ENCODE measurements at regions not wholly inside any gene's neighbourhood (a gene's known extent, or its start where the extent isn't known, plus 50 kb on each side); places are given as distances from the start of the nearest gene placed in this dataset.

DNA sequence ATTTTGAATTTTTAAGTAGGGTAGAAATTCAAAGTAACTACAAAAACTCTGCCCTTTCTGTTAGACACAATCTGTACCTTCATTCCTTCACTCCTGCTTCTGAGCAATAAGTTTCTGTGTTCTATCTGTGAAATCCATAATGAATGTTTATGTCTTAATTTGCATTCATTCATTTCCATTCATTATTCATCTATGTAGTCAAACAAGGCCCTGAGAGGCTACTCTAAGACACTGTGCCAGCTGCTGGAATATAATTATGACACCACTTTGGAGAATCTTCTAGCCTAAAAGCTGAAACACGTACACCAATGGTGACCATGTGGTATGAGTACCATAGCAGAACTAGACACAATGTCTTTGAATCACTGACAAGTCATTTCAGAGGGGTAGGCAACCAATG lies 199.9 kb upstream of the FAR2 start:
- no peak for DNase-seq

GRCh38 chr12:28950049-28950448 lies 199.0 kb upstream of the FAR2 start:
- DNase-seq: no peak

GRCh38 chr12:28951935-28952334 lies 197.1 kb upstream of the FAR2 start:
- DNase-seq: no peak

GRCh38 chr12:28954333-28954732 lies 194.7 kb upstream of the FAR2 start:
- no peak for DNase-seq

DNA sequence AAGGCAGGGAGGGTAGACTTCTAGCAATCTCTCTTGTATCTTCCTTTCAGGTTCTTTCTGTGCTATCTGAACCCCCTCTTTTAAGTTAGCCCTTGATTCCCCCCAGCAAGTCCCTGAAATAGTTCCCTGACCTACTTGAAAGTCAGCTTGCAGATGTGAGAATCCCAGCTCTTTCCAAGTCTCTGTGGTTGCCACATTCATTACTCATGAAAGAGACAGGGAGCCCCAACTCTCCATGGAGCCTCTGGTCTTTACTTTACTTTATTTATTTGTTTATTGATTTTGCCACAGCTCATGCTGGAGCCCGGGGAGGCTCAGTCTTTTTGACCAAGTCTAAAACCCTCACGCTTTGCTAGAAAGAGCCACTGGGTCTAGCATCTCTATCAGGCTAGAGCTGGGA lies 193.6 kb upstream of the FAR2 start:
- DNase-seq: no peak

GRCh38 chr12:28955931-28956330 lies 193.1 kb upstream of the FAR2 start:
- no peak for DNase-seq

DNA sequence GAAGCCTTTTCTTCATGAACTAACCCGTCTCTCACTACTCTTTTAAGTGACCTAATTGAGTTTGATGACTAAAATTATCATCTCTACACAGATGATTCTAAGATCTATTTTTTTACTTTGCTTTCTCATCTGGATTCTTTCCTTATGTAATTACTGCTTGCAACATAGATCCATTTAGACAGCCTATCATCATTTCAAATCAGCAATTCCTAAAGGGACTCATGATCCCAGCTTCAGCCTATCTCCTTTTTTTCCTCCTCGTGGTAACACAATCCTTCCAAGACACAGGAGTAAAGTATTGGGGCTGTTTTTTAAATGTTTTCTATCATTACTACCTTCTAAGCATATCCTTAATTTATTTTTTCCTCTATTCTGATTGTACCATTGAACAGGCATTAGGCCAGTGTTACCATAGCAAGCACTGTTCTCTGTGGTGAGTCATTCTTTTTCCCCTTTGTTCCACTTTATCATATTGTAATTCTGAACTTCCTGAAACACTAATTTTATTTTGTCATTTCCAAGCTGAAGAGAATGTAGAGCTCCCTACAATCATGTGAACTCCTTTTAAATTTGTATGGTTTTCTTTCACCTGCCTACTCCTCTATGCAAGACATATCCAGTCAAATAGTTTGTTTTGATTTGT lies 190.4 kb upstream of the FAR2 start:
- no peak for DNase-seq

DNA sequence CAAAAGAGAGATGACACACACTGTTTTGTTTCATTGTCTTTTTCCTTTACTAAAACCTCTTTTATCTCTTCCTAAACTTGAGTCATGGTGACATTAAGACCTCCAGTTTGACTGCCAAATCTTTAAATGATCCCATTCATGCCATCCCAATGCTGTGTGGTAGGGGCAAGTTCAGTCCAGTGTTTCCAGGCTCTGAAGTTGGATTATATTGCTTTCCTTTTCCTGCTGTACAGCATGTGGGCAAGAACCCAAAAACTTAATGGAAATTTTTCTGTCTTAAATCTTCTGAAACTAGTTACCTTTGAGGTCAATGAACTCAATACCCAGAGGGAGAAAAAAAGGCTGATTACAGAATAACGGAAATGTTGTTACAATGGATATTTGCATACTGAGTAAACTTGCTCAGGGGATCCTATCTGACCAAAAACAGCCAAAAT lies 187.1 kb upstream of the FAR2 start:
- no peak for DNase-seq

GRCh38 chr12:28963554-28963953 lies 185.5 kb upstream of the FAR2 start:
- DNase-seq: no peak

GRCh38 chr12:28966046-28966780 lies 182.9 kb upstream of the FAR2 start:
- DNase-seq: no peak

GRCh38 chr12:28967426-28967825 lies 181.7 kb upstream of the FAR2 start:
- no peak for DNase-seq

- DNase-seq: no peak
Measured at GRCh38 chr12:28973491-28973890, 175.6 kb upstream of the FAR2 start.

DNA sequence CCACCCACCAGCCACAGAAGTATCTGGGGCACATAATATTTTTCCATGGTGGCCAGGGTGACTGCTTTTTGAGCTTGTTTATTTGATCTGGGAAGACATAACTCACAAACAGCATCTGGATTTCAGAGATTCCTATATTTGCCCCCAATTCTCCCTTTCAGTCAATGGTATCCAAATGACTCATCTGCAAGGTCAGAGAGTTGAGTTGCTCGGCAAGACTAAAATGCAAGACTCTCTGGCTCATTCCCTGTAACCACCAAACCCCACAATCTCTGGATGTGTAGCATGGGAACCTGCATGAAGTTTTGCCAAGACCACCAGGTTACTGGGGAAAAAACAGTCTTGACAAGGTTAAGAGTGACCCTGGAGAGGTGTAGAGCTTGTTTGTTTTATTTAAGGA lies 174.9 kb upstream of the FAR2 start:
- DNase-seq: no peak

DNA sequence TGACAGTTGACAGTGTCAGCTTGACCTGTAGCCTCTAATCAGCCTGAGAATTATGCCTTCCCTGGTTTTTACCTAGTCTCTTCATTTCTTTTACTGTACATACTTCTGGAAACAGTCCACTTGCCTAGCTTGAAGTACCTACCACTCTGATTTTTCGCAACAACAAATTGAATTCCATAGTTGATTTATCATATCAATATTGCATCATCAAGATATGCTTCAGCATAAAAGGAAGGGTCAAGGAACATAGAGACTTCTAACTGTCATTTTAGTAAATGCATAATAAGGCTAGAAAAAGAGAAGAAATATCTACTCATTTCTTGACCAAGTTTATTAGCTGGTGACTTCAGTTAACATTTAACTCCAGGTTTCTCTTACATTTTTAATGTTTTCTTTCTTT lies 174.2 kb upstream of the FAR2 start:
- no peak for DNase-seq

DNA sequence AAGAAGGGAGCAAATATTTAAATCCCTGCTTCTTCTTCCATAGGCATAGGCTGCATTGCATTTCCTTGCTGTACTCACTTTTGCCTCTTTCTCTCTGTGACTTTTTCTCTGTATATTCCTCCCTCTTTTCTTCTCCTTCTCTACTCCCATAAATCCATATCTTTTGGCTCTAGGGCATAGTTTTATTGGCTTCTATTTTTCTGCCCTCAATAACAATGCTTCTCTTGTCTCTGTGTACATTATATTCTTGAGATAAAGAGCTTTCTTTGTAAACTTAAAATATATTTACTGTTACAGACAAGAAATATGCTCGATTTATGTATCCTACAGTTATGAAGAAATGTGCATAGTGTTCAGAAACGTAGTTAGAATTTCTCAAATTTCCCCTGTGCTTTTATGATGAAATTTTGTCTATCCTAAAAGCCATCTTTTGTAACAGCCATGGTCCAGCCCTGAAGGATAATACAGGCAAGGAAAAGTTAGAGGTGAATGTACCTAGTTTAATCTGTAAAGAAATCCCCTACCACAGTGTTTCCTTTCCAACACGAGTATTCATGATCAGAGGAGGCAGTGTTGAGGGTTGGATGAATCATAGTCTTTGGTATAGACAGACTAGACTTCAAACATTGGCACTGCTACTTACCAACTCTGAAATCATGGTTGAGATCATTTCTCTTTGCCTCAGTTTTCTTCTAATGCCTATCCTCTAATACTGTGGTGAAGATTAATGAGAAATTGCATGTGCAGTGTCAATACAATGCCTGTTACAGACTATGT lies 173.3 kb upstream of the FAR2 start:
- DNase-seq: no peak

DNA sequence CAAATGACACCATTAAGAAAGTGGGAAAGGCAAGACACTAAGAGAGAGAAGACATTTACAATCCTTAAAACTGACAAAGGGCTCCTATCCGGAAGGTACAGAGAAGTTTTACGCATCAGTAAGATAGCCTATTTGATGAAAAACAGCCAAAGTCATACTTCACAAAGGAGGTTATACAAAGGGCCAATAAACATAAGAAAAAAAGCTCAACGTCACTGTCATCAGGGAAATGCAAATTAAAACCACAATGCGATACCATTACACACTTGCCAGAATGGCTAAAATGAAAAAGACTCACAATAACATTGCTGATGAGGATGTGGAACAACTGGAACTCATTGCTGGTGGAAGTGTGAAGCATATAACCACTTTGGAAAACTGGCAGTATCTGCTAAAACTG lies 168.6 kb upstream of the FAR2 start:
- DNase-seq: no peak

- no peak for DNase-seq
Measured at GRCh38 chr12:28987538-28988324, 161.3 kb upstream of the FAR2 start.

DNA sequence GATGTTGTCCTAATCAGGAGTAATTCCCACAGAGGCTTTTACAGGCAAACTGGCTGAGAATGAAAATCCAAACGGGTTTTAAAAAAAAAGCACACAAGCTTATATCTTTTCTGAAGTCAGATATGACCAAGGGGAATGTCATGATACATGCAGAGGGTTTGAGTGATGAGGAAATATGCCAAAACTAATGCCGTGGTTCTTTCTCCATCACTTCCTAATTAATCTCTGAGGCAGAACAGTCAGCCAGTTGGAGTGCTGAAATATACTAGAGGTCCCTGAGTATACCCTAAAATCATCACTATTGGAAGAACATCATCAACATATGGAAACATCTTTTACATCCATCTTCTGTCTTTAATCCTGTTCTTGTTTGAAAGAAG lies 160.8 kb upstream of the FAR2 start:
- DNase-seq: no peak

- no peak for DNase-seq
Measured at GRCh38 chr12:28991626-28992025, 157.5 kb upstream of the FAR2 start.

DNA sequence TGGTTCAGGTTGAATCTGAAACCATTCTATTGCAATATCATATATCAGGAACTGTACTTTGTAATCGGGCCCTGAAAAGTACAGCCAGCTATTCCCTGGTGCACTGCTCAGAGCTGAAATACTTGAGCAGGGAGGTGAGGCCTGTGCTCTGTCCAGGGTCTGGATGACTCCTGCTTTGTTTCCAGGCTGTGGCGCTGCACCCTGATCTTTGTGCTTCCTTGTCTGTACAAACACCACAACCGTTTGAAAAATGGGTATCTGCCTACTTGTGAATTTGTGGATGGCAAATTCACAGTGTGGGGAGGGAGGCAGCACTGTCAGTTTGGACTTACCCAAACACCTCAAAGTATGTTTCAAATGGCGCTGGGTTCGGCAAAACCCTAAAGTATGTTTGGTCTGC lies 155.4 kb upstream of the FAR2 start:
- DNase-seq: no peak

- DNase-seq: no peak
Measured at GRCh38 chr12:28994179-28994715, 154.8 kb upstream of the FAR2 start.

DNA sequence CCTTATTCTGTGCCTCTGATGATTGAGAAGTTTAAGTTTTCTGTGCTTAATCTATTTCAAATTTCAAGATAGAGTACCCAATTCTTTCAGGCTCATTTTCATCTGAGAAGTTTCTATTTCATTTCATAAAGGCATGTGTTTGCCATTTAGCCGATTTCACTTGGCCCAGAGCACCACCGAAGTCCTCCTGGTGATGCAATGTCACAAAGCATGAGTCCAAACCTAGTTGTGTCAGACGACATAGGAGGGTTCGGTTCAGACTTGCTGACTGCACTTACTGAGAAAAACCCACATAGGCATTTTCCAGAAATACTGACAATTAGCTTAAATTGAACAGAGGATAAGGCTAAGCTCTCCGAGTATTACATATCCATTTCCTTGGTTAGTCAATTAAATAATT lies 152.4 kb upstream of the FAR2 start:
- no peak for DNase-seq

DNA sequence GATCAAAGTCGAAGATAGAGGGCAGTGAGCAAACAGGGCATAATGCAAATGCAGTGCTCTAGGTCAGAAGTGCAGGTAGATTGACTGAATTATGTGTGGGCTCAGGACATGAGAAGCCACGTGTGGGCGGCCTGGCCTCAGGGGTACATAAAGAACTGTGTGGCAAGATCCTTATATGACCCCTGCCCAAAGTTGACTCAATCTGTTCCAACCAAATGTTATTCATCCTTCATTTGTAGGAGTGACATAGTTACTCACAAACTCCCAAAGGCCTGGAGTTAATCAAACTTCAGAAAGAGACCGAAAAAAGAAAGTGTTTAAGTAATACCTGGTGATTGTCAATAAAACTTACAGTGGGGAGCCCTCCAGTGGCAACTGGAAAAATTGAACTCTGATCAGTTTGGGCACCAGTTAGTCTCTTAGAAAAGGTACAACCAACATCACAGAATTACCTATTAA lies 150.4 kb upstream of the FAR2 start:
- DNase-seq: no peak

All from DMS 273 treated with DMSO at 0.1 percent for 48 hours (cell line).